Activated CD8-positive, alpha-beta memory T cell treated with anti-CD3 and anti-CD28 coated beads, Interleukin-2, amount 10 ng/mL, durations not matched to agents 7 days and 5 days (primary cell): ENCODE measurements at regions not wholly inside any gene's neighbourhood (a gene's known extent, or its start where the extent isn't known, plus 50 kb on each side); places are given as distances from the start of the nearest gene placed in this dataset.

Experiments used
- ATAC-seq: fragments of 150-1000 bp; cut with Tn5 transposase; one replicate; pipeline ENCODE4 v1.10.0; 2021; ENCODE audit warnings: moderate library complexity
- CTCF ChIA-PET: fragments of 350-600 bp; sonication (Branson Sonifier 250); formaldehyde crosslinking; loops from one replicate; lab custom pipeline; 2021; ENCODE audit warnings: antibody characterized with exemption; lab: Charles Lee
- DNase-seq: peaks from one replicate; pipeline ENCODE4 v3.0.0-alpha.2; 2020
- H3K27ac Mint-ChIP-seq: one replicate; pipeline ENCODE4 v1.8.0; 2021; ENCODE audit warnings: mild to moderate bottlenecking, mixed read lengths
- H3K27me3 Mint-ChIP-seq: one replicate; pipeline ENCODE4 v1.8.0; 2021; ENCODE audit warnings: mixed read lengths
- H3K36me3 Mint-ChIP-seq: one replicate; pipeline ENCODE4 v1.8.0; 2021; ENCODE audit warnings: mild to moderate bottlenecking, mixed read lengths
- H3K4me1 Mint-ChIP-seq: one replicate; pipeline ENCODE4 v1.8.0; 2021; ENCODE audit warnings: mixed read lengths
- H3K4me3 Mint-ChIP-seq: one replicate; pipeline ENCODE4 v1.8.0; 2021; ENCODE audit warnings: mild to moderate bottlenecking, moderate library complexity, mixed read lengths
- H3K9me3 Mint-ChIP-seq: one replicate; pipeline ENCODE4 v1.8.0; 2022; ENCODE audit warnings: low read depth, mixed read lengths

DNA sequence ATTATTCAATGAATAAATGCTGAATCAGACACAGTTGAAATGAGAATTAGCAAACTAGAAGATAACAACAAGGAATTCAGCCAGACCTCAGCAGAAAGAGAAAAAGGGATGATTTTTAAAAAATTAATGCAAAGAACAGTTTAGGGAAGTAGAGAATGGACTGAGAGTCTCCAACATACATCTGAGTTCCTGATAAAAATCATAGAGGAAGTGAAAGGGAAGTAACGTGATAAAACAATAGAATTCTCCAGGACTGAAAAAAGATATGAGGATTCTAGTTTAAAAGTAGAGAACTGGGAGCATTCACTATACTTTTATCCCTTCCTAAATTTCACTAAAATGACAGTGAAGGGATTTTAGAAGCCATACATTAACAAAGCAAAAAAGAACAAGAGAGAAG, 592.0 kb downstream of the SOX6 start:
- ATAC-seq: no peak
- Mint-ChIP-seq H3K36me3 (no peaks in the 10 kb centered on the region), H3K27me3 (peaks cover 3% of the 10 kb centered on the region), H3K4me1 (no peaks in the 10 kb centered on the region), H3K4me3 (no peak overlapping the region), H3K27ac (no peak overlapping the region), H3K9me3 (no peaks in the 10 kb centered on the region)
- CTCF ChIA-PET: no interaction called here
- no peak for DNase-seq

DNA sequence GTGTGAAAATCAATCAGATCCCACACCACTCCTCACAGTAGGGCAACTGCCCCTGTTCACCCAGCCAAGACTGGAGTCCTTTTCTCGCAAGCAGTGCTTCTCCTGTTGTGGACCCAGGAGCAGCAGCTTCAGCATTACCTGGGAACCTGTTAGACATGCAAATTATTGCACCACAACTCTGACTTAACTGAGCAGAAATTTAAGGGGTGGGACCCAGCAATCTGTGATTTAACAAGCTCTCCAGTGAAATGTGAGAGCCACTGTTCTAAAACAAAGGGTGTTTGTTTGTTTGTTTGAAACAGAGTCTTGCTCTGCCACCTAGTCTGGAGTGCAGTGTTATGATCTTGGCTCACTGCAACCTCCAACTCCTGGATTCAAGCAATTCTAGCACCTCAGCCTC, 591.4 kb downstream of the SOX6 start:
- DNase-seq (no peak), ATAC-seq (no peak)
- no peaks in the 10 kb centered on the region for H3K36me3 Mint-ChIP-seq
- no peak overlapping the region for H3K4me3 Mint-ChIP-seq
- CTCF ChIA-PET: no interaction called here
- no peaks in the 10 kb centered on the region for H3K9me3 Mint-ChIP-seq
- H3K27me3 Mint-ChIP-seq: peaks cover 3% of the 10 kb centered on the region
- no peak overlapping the region for H3K27ac Mint-ChIP-seq
- H3K4me1 Mint-ChIP-seq: no peaks in the 10 kb centered on the region

DNA sequence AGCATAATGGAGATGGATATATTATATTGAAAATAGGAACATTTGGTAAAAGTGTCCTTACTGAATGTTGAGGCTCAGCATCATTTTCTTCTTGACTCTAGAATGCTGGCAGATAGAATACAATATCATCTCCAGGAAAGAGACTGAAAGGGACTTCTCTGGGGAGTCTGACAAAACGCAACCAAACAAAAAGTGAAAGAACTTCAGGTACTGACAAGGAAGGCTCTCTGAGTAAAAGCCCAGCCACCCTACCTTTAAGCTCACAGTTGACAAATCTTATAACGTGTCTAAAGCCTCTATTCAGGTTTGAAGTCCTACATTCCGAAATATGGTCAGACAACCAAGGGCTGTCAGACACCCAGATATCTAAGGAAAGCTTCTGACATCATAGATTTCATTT, 590.8 kb downstream of the SOX6 start:
- CTCF ChIA-PET: no interaction called here
- ATAC-seq (no peak), DNase-seq (no peak)
- H3K27me3 Mint-ChIP-seq: peaks cover 3% of the 10 kb centered on the region
- no peaks in the 10 kb centered on the region for H3K9me3 Mint-ChIP-seq
- H3K4me3 Mint-ChIP-seq: no peak overlapping the region
- H3K27ac Mint-ChIP-seq: no peak overlapping the region
- H3K4me1 Mint-ChIP-seq: no peaks in the 10 kb centered on the region
- no peaks in the 10 kb centered on the region for H3K36me3 Mint-ChIP-seq

DNA sequence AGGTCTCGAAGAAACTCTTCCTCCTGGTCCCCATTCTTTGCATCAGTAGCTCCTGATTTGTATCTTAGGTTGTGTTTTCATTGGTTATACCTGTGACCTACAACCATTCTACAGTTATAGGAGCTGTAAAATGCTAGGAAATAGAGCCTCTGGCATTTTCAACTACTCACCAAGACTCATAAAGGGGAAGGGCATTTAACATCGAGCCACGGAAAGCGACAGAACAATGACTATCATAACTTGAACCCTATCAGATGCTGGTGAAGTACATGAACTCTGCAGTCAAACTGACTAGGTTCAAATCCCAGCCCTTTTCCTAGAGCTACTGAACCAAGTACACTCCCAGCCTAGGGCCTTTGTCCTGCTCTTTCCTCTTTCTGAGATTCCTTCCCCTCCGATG, 588.0 kb downstream of the SOX6 start:
- peaks cover 3% of the 10 kb centered on the region for H3K27me3 Mint-ChIP-seq
- no peak for DNase-seq
- H3K9me3 Mint-ChIP-seq: no peaks in the 10 kb centered on the region
- no peak overlapping the region for H3K27ac Mint-ChIP-seq
- CTCF ChIA-PET: interaction anchor here (1.6 kb wide), 1 partner anchor 846 kb away, joined by 3 read pairs; no protein-coding TSS in a partner anchor
- ATAC-seq: no peak
- no peaks in the 10 kb centered on the region for H3K36me3 Mint-ChIP-seq
- no peak overlapping the region for H3K4me3 Mint-ChIP-seq
- no peaks in the 10 kb centered on the region for H3K4me1 Mint-ChIP-seq

DNA sequence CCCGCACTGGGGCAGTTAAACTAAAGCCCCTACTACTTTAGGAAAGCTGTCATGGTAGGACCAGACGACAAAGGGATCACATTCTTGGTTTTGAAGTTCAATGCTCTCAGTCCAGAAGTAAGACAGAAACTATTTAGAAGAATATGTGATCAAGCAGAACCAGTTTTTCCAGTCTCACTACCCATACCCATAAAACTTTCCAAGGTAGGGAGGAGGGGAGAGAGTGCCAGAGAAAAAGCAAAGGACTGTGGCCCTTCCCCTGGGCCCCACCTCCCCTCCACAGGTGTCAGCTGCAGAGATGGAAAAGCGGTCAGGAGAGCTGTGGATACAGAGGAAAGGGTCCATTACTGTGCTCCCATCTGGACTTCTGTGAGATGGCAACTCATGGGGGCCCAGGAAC, 587.1 kb downstream of the SOX6 start:
- CTCF ChIA-PET: interaction anchor here (1.6 kb wide), 1 partner anchor 845 kb away, joined by 3 read pairs; no protein-coding TSS in a partner anchor
- ATAC-seq: no peak
- no peak overlapping the region for H3K27ac Mint-ChIP-seq
- H3K4me3 Mint-ChIP-seq: no peak overlapping the region
- H3K9me3 Mint-ChIP-seq: no peaks in the 10 kb centered on the region
- DNase-seq: no peak
- H3K36me3 Mint-ChIP-seq: no peaks in the 10 kb centered on the region
- peaks cover 2% of the 10 kb centered on the region for H3K27me3 Mint-ChIP-seq
- H3K4me1 Mint-ChIP-seq: no peaks in the 10 kb centered on the region

DNA sequence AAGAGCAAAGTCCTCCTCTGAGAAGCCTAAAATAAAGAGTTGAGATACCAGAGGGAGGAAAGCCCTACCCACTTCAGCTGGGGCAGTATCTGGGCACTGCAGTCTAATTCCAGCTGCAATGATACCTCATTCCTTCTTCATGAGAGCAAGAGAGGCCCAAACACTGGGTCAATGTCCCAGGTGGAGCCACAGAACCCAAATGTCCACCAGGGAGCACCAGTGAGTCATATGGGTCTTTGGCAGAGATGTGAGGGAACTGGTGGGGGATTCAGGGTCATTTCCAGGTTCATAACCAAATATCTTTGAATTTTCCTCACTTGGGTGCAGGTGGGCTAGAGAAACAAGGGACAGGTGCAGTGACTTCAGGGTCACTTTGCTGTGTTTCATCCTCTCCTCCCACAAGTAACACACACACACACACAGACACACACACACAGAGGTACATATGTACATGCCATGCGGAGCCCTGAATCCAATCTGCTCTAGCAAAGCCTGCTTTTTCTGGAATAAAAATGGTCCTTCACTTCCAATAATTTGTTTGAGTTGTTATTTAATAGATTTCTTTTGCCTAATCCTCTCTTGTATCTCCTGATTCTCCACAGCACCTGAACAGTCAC, 585.4 kb downstream of the SOX6 start:
- no peaks in the 10 kb centered on the region for H3K4me1 Mint-ChIP-seq
- no peak overlapping the region for H3K4me3 Mint-ChIP-seq
- H3K27ac Mint-ChIP-seq: no peak overlapping the region
- DNase-seq: no peak
- ATAC-seq: no peak
- CTCF ChIA-PET: no interaction called here
- H3K27me3 Mint-ChIP-seq: no peaks in the 10 kb centered on the region
- H3K9me3 Mint-ChIP-seq: no peaks in the 10 kb centered on the region
- no peaks in the 10 kb centered on the region for H3K36me3 Mint-ChIP-seq

DNA sequence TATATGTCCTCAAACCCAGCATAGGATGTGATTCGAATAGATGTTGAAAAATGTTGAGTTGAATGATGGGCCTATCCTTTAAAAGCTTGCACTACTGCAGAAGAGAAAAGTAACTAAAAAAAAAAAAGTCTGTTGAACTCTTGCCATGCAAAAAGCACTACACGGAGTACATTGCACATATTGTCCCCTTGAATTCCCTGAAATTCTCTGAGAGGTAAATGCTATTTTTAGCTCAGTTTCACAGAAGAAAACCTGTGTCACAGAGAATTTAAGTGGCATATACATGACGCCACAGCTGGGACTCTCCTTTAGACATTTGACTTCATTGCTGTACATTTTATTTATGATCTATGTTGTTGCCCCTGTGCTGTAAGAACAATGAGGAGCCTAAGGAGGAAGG, 583.8 kb downstream of the SOX6 start:
- no peak overlapping the region for H3K4me3 Mint-ChIP-seq
- no peak overlapping the region for H3K27ac Mint-ChIP-seq
- no peaks in the 10 kb centered on the region for H3K4me1 Mint-ChIP-seq
- DNase-seq (no peak), ATAC-seq (no peak)
- CTCF ChIA-PET: no interaction called here
- H3K27me3 Mint-ChIP-seq: no peaks in the 10 kb centered on the region
- no peaks in the 10 kb centered on the region for H3K9me3 Mint-ChIP-seq
- no peaks in the 10 kb centered on the region for H3K36me3 Mint-ChIP-seq

DNA sequence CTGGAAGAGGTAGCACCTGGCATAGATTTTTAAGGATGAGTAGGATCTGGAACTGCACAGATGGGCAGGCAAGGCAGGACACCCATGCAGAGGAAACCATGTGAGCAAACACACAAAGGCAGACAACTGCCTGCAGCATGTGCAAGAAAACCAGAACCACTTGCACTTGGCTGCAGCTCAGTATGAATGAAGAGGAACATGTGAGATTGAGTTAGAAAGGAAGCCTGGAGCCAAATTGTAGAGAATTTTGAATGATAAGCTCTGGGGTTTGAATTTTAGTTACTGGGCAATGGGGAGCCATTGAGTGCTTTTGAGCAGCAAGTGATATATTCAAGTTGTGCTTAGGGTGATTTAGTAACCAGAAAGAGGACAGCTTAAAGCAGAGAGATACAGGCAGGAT, 583.4 kb downstream of the SOX6 start:
- CTCF ChIA-PET: no interaction called here
- ATAC-seq (no peak), DNase-seq (no peak)
- Mint-ChIP-seq H3K36me3 (no peaks in the 10 kb centered on the region), H3K9me3 (no peaks in the 10 kb centered on the region), H3K27ac (no peak overlapping the region), H3K4me3 (no peak overlapping the region), H3K4me1 (no peaks in the 10 kb centered on the region), H3K27me3 (no peaks in the 10 kb centered on the region)

DNA sequence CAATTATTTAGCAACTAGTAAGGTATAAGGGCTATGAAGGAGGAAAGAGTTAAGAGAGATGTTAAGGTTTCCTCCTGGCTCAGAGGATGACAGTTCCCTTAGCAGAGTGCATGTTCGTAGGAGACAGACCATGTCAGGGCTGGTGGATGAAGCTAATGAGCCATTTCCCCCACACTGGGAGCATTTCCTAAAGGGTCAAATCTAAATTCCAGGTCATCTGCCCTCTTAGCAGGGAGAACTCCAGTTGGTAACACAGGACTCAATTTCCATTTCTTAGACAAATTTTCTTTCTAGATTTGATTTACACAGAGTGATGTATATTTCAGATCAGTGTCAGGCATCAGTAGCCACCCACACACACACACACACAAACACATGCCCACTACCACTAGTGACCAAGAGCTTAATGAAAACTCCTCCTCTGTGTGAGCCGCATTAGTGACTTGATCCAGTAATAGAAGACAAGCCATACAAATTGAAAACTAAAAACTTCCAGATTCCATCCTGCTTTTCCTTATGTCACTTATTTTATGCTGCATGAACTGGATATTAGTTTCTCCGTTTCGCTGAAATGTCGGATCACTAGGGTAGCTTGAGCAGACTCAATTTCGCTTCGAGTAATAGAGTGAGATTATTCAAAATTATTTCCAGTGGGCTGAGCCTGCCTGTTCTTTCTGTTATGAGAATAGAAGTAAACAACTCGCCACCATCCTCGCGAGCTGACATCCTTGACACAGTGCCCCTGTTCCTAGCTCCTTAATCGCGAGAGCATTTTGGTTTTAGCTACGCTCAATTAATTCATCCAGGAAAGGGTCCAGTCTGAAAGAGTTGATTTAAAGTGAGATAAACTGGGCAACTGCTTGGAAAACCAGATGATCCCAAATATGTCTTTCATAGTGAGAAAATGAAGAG, 582.6 kb downstream of the SOX6 start:
- CTCF ChIA-PET: no interaction called here

DNA sequence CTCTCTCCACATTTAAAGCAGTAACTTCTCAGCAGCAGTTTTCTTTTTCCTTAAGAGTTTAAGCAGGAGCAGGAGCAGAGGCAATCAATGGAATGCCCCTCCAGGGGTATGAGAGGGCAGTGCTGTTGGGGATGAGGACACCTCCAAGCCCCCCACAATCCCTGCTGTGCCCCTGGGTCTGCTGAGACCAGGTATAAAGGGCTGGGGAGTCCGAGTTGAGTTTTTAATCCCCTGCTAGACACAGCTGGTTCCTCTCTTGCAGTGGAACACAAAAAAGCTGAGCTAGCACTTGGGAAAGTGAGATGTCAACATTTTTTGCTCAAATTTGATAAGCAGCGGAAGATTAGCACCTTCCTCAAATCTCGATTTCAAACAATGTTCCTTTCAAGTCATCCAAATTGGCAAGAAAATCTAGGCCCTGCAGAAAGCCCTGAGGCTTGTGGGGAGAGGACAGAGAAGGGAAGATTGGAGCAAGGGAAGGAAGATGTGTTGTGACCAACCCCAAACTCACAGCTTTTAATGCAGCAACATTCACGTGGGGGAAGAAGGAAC, 581.9 kb downstream of the SOX6 start:
- no peak overlapping the region for H3K4me3 Mint-ChIP-seq
- H3K36me3 Mint-ChIP-seq: no peaks in the 10 kb centered on the region
- CTCF ChIA-PET: no interaction called here
- DNase-seq (no peak), ATAC-seq (no peak)
- no peaks in the 10 kb centered on the region for H3K27me3 Mint-ChIP-seq
- no peak overlapping the region for H3K27ac Mint-ChIP-seq
- H3K4me1 Mint-ChIP-seq: no peaks in the 10 kb centered on the region
- no peaks in the 10 kb centered on the region for H3K9me3 Mint-ChIP-seq

More for the DNA sequence above, 582.6 kb downstream of the SOX6 start:
- Mint-ChIP-seq H3K4me1 (no peaks in the 10 kb centered on the region), H3K4me3 (no peak overlapping the region), H3K27me3 (no peaks in the 10 kb centered on the region), H3K36me3 (no peaks in the 10 kb centered on the region), H3K9me3 (no peaks in the 10 kb centered on the region), H3K27ac (no peak overlapping the region)
- no peak for DNase-seq
- ATAC-seq: no peak

DNA sequence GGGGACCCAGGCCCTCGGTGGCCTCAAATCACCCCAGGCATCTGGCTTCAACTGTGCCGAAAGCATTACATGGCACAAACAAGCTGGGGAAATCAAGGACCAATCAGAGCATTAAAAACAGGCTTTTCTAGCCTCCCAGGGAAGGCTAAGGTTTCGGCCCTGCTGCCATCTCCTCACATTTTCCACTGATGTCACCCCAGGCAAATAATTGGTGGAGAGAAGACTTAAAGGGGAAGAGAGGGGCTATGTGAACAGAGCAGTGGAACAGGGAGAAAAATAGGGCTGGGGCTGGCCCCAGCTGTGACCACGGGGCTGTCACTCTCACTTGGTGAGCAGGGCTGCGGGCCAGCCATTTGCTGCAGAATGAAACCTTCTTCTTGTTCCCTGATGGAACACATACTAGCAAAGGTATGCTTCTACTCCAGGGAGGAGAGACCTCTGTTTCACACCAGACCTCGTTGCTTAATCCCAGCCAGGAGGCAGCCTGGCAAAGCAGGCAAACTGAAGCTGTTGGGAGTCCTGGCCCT, 581.3 kb downstream of the SOX6 start:
- Mint-ChIP-seq H3K4me3 (no peak overlapping the region), H3K27me3 (no peaks in the 10 kb centered on the region), H3K9me3 (no peaks in the 10 kb centered on the region), H3K4me1 (no peaks in the 10 kb centered on the region), H3K36me3 (no peaks in the 10 kb centered on the region), H3K27ac (no peak overlapping the region)
- no peak for ATAC-seq
- CTCF ChIA-PET: no interaction called here
- no peak for DNase-seq

DNA sequence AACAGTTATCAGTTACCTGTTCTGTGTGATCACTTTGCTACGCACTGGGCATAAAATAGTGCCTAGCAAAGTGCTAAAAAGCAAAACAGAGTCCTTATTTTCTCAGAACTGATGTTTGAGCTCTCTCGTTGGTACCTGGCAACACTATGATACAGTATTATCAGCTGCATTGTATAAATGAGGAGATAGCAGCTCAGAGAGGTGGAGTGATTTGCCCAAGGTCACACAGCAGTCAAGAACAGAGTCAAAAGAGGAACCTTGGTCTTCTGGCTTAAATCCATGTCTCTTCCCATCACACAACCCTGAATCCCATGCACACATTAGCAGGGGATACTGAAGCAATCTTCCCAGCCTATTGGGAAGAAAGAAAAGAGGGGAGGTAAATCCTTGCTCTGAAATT, 580.5 kb downstream of the SOX6 start:
- Mint-ChIP-seq H3K27ac (no peak overlapping the region), H3K4me3 (no peak overlapping the region), H3K36me3 (no peaks in the 10 kb centered on the region), H3K4me1 (no peaks in the 10 kb centered on the region), H3K27me3 (no peaks in the 10 kb centered on the region), H3K9me3 (no peaks in the 10 kb centered on the region)
- ATAC-seq: no peak
- no peak for DNase-seq
- CTCF ChIA-PET: no interaction called here

DNA sequence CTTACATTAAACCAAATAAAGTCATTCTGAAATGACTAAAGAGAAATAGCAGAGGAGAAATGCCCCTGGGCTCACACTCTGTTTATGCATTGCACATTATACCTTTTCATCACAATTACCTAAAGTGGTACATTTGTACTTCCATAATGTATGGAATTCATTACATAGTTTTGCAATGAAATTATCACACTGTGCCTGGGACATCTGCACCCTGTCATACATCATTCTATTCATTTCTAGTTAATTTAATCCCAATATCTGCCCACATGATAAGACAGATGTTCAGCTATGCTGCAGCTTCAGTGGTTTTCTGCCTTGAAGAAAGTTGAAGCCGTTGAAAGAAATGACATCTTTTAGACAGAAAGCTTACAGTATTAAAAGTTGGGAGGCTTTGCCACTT, 580.0 kb downstream of the SOX6 start:
- no peak overlapping the region for H3K27ac Mint-ChIP-seq
- CTCF ChIA-PET: no interaction called here
- no peaks in the 10 kb centered on the region for H3K4me1 Mint-ChIP-seq
- H3K4me3 Mint-ChIP-seq: no peak overlapping the region
- ATAC-seq (no peak), DNase-seq (no peak)
- H3K36me3 Mint-ChIP-seq: no peaks in the 10 kb centered on the region
- H3K27me3 Mint-ChIP-seq: no peaks in the 10 kb centered on the region
- H3K9me3 Mint-ChIP-seq: no peaks in the 10 kb centered on the region

DNA sequence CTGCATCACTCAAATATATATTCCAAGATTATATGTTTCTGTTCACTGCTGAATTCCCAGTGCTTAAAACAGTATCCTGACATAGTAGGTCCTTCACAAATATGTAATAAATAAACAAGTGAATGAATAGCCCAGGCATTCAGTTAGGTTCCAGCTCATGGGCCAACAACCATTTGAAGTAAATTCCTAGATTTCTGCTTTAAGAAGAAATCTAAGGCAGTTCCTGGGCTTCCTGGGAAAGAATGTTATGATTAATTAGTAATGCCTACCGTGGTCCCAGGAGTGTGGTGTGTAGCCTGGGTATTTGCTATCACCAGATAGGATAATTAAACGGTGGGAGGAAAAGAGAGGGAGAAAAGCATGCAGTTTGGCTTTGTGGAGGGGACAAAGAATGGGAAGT, 576.8 kb downstream of the SOX6 start:
- no peak overlapping the region for H3K4me3 Mint-ChIP-seq
- H3K9me3 Mint-ChIP-seq: no peaks in the 10 kb centered on the region
- DNase-seq (no peak), ATAC-seq (no peak)
- no peaks in the 10 kb centered on the region for H3K27me3 Mint-ChIP-seq
- CTCF ChIA-PET: no interaction called here
- H3K27ac Mint-ChIP-seq: no peak overlapping the region
- H3K36me3 Mint-ChIP-seq: no peaks in the 10 kb centered on the region
- H3K4me1 Mint-ChIP-seq: no peaks in the 10 kb centered on the region
